ENCODE measurements at regions not wholly inside any gene's neighbourhood (a gene's known extent, or its start where the extent isn't known, plus 50 kb on each side); places are given as distances from the start of the nearest gene placed in this dataset.

- peak; percentile 33 for DNase-seq
- intact Hi-C loops (cut with DNase I): loop anchor here in 1 of 2 donors (5.0 to 10.0 kb wide), 2 partner anchors 52 to 765 kb away; no protein-coding TSS in a partner anchor
- ATAC-seq: peak in 1 of 2 donors; percentile 49
Observed at GRCh38 chr10:29392376-29393021, 103.6 kb downstream of the LYZL1 start.

GRCh38 chr10:29394321-29394932 is 105.6 kb downstream of the LYZL1 start:
- intact Hi-C loops (cut with DNase I): loop anchor here in 1 of 2 donors (5.0 to 10.0 kb wide), 2 partner anchors 50 to 767 kb away; no protein-coding TSS in a partner anchor
- ATAC-seq: no peak
- DNase-seq: no peak

DNA sequence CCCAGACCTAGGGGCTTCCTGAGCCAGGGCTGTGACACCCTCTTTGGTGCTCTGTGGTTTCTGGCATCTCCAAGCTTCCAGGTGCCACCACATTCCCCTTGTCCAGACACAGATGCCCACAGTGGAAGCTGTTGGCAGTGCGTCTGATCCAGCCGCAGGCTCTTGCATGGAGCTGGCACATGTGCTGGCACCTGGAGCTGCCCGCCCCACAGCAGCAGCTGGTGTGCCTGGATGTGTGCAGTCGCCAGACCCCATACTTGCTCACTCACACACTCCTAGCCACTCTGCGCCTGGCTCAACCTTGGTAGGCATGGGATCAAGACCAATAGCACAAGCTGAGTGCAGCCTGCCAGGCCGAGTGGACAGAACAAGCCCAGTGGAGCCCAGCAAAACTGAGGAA is 106.5 kb downstream of the LYZL1 start:
- no peak for ATAC-seq
- intact Hi-C loops (cut with DNase I): loop anchor here in 1 of 2 donors (10.0 kb wide), 1 partner anchor 49 kb away; no protein-coding TSS in a partner anchor

DNA sequence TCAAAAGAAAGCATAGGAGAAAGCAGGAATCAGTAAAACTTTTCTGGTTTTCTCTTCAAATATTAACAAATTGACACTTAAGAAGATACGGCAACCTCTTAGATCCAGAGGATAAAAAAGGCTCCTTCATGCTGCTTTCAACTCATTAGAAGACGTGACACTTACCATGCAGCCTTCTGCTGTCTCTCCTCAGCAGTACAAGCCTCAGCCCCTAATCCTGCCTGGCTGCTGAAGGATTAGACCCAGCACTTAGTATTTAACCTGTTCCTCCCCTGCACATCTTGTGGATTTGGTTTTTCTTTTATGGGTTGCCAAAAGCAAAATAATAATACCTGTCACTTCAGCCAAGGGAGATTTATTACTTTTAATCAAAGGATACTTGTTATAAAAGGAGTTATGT is 108.4 kb downstream of the LYZL1 start:
- DNase-seq: no peak
- intact Hi-C loops (cut with DNase I): loop anchor here in 1 of 2 donors (10.0 kb wide), 1 partner anchor 48 kb away; no protein-coding TSS in a partner anchor

More for the DNA sequence above, 106.5 kb downstream of the LYZL1 start:
- no peak for DNase-seq

DNA sequence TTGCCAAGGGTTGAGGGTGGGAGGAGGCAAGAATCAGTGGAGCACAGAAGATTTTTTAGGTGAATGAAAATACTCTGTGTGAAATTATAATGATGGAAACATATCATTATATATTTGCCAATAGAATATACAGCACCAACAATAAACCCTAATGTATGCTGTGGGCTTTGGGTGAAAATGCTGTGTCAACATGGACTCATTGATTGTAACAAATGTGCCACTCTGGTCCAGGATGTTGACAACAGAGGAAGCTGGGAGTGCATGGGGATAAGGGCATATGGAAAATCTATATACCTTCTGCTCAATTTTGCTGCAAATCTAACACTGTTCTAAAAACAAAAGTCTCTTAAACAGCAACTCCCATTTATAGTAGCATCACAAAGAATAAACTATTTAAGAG is 114.3 kb downstream of the LYZL1 start:
- no peak for DNase-seq
- intact Hi-C loops (cut with DNase I): no loop called here
- ATAC-seq: no peak

More for the DNA sequence above, 108.4 kb downstream of the LYZL1 start:
- no peak for ATAC-seq

DNA sequence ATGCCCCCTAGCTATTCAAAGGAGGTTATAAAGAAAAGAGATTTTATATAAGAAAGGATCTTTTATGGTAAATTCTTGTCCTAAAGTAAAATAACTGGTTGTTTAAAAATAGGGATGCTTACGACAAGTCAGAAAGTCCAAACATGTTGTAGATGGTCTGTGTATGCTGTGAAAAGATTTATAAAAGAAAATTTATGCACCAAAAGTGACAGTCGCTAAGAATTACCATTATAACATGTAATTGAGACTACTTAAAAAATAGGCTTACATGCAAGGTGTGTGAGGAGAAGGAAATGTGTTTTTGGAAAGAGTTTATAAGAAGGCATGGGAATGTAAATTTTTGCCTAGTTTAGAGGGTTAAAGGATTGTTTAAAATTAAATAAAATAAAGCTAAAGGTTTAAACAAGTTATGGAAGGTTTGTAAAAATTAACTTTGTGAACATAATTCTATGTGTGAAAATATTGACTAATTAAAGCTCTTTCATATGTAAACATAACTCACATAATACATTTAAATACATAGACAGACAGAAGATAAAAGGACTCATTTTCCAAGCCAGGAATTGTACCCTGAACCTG is 118.5 kb downstream of the LYZL1 start:
- DNase-seq: no peak
- ATAC-seq: no peak
- intact Hi-C loops (cut with DNase I): no loop called here

All from left cardiac atrium (tissue), 4 donors.